ENCODE measurements at regions not wholly inside any gene's neighbourhood (a gene's known extent, or its start where the extent isn't known, plus 50 kb on each side); places are given as distances from the start of the nearest gene placed in this dataset.

DNA sequence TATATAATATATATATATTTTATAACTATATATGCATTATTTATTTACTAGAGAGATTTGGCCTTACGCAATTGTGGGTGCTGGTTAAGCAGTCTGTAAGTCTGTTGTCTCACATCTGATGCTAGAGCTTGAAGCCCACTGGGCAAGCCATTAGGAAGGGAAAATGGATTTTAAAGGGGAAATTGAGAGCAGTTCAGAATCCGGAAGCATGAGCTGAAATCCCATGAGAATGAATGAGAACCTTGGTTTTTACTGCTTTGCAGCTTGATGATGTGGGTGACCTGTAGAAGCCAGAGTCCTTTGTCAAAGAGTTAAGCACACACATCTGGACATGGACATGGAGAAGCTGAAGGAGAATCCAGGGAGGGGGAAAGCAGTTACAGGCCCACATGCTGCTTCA, 220.8 kb upstream of the DAB1 start:
- TF ChIP-seq, protein P1, sequence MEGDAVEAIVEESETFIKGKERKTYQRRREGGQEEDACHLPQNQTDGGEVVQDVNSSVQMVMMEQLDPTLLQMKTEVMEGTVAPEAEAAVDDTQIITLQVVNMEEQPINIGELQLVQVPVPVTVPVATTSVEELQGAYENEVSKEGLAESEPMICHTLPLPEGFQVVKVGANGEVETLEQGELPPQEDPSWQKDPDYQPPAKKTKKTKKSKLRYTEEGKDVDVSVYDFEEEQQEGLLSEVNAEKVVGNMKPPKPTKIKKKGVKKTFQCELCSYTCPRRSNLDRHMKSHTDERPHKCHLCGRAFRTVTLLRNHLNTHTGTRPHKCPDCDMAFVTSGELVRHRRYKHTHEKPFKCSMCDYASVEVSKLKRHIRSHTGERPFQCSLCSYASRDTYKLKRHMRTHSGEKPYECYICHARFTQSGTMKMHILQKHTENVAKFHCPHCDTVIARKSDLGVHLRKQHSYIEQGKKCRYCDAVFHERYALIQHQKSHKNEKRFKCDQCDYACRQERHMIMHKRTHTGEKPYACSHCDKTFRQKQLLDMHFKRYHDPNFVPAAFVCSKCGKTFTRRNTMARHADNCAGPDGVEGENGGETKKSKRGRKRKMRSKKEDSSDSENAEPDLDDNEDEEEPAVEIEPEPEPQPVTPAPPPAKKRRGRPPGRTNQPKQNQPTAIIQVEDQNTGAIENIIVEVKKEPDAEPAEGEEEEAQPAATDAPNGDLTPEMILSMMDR (IDR thresholded peaks at IDR 0.05) = no peak
- TF ChIP-seq JUND (IDR thresholded peaks at IDR 0.05) (no peak), EP300 (IDR thresholded peaks at IDR 0.05; ENCODE audit: borderline replicate concordance in 1 of 2, low read depth in 1 of 2, low read length in 1 of 2) (no peak), YY1 (IDR thresholded peaks at IDR 0.05; ENCODE audit: low read depth) (no peak), FOXM1 (IDR thresholded peaks at IDR 0.05; ENCODE audit: low read depth) (no peak), GATA2 (CRISPR knock-in tag; IDR thresholded peaks at IDR 0.05) (no peak), POLR2AphosphoS5 (IDR thresholded peaks at IDR 0.05; ENCODE audit: low read depth, low read length) (no peak), SMC3 (IDR thresholded peaks at IDR 0.05; ENCODE audit: low read depth, low read length) (no peak), RAD21 (IDR thresholded peaks at IDR 0.05; ENCODE audit: low read length) (no peak)
- TF ChIP-seq, protein P2, sequence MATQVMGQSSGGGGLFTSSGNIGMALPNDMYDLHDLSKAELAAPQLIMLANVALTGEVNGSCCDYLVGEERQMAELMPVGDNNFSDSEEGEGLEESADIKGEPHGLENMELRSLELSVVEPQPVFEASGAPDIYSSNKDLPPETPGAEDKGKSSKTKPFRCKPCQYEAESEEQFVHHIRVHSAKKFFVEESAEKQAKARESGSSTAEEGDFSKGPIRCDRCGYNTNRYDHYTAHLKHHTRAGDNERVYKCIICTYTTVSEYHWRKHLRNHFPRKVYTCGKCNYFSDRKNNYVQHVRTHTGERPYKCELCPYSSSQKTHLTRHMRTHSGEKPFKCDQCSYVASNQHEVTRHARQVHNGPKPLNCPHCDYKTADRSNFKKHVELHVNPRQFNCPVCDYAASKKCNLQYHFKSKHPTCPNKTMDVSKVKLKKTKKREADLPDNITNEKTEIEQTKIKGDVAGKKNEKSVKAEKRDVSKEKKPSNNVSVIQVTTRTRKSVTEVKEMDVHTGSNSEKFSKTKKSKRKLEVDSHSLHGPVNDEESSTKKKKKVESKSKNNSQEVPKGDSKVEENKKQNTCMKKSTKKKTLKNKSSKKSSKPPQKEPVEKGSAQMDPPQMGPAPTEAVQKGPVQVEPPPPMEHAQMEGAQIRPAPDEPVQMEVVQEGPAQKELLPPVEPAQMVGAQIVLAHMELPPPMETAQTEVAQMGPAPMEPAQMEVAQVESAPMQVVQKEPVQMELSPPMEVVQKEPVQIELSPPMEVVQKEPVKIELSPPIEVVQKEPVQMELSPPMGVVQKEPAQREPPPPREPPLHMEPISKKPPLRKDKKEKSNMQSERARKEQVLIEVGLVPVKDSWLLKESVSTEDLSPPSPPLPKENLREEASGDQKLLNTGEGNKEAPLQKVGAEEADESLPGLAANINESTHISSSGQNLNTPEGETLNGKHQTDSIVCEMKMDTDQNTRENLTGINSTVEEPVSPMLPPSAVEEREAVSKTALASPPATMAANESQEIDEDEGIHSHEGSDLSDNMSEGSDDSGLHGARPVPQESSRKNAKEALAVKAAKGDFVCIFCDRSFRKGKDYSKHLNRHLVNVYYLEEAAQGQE (IDR thresholded peaks at IDR 0.05; ENCODE audit: low read depth, low read length) = no peak
- TF ChIP-seq, protein P3, sequence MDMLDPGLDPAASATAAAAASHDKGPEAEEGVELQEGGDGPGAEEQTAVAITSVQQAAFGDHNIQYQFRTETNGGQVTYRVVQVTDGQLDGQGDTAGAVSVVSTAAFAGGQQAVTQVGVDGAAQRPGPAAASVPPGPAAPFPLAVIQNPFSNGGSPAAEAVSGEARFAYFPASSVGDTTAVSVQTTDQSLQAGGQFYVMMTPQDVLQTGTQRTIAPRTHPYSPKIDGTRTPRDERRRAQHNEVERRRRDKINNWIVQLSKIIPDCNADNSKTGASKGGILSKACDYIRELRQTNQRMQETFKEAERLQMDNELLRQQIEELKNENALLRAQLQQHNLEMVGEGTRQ (IDR thresholded peaks at IDR 0.05; ENCODE audit: borderline replicate concordance, low read depth, low read length) = no peak
- TF ChIP-seq, protein P4, sequence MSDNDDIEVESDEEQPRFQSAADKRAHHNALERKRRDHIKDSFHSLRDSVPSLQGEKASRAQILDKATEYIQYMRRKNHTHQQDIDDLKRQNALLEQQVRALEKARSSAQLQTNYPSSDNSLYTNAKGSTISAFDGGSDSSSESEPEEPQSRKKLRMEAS (IDR thresholded peaks at IDR 0.05; ENCODE audit: low read depth) = no peak

Measured in SK-N-SH (cell line).